Neural progenitor cell (in vitro differentiated cells): ENCODE measurements at regions not wholly inside any gene's neighbourhood (a gene's known extent, or its start where the extent isn't known, plus 50 kb on each side); places are given as distances from the start of the nearest gene placed in this dataset.

Source experiments
- DNase-seq: peaks from one replicate; pipeline ENCODE4 v3.0.0-alpha.2; 2016; ENCODE audit warnings: low spot score
- H2AFZ ChIP-seq: fragments of 200-600 bp; sonication (generic); replicated peaks from 2 replicates; pipeline ENCODE4 v1.6.1; 2016; ENCODE audit warnings: antibody characterized with exemption
- H3F3A ChIP-seq: fragments of 200-600 bp; sonication (generic); 2 replicates; pipeline ENCODE4 v1.6.1; 2016; ENCODE audit warnings: antibody characterized with exemption, low read depth
- H3K27ac ChIP-seq: fragments of 200-600 bp; sonication (generic); 2 replicates; pipeline ENCODE4 v1.5.1; 2016; ENCODE audit warnings: mild to moderate bottlenecking
- H3K27me3 ChIP-seq: fragments of 200-600 bp; sonication (generic); 2 replicates; pipeline ENCODE4 v1.6.1; 2016; ENCODE audit warnings: mild to moderate bottlenecking, moderate library complexity
- H3K36me3 ChIP-seq: fragments of 200-600 bp; sonication (generic); 2 replicates; pipeline ENCODE4 v1.5.1; 2016
- H3K4me1 ChIP-seq: fragments of 200-600 bp; sonication (generic); 2 replicates; pipeline ENCODE4 v1.6.1; 2016; ENCODE audit warnings: mixed run types
- H3K4me2 ChIP-seq: fragments of 200-600 bp; sonication (generic); 2 replicates; pipeline ENCODE4 v1.6.1; 2016
- H3K4me3 ChIP-seq: fragments of 200-600 bp; sonication (generic); 2 replicates; pipeline ENCODE4 v1.5.1; 2016
- H3K79me2 ChIP-seq: fragments of 200-600 bp; sonication (generic); 2 replicates; pipeline ENCODE4 v1.6.1; 2016; ENCODE audit warnings: low read depth
- H3K9ac ChIP-seq: fragments of 200-600 bp; sonication (generic); 2 replicates; pipeline ENCODE4 v1.6.1; 2016
- H3K9me3 ChIP-seq: fragments of 200-600 bp; sonication (generic); 2 replicates; pipeline ENCODE4 v1.5.1; 2016; ENCODE audit warnings: low read depth
- H4K20me1 ChIP-seq: fragments of 200-600 bp; sonication (generic); 2 replicates; pipeline ENCODE4 v1.6.1; 2016; ENCODE audit warnings: low read depth
- H3K27ac Mint-ChIP-seq: 3 replicates; pipeline ENCODE4 v1.8.0; 2021; ENCODE audit warnings: mixed read lengths
- H3K27me3 Mint-ChIP-seq: 2 replicates; pipeline ENCODE4 v1.8.0; 2022; ENCODE audit warnings: low read depth, mild to moderate bottlenecking, inconsistent platforms, moderate library complexity, mixed read lengths; ENCODE audit not compliant: insufficient read depth
- H3K36me3 Mint-ChIP-seq: 3 replicates; pipeline ENCODE4 v1.8.0; 2021; ENCODE audit warnings: mixed read lengths
- H3K4me1 Mint-ChIP-seq: 3 replicates; pipeline ENCODE4 v1.8.0; 2021; ENCODE audit warnings: mixed read lengths
- H3K4me3 Mint-ChIP-seq: 3 replicates; pipeline ENCODE4 v1.8.0; 2021; ENCODE audit warnings: mild to moderate bottlenecking, moderate library complexity, mixed read lengths
- H3K9me3 Mint-ChIP-seq: 3 replicates; pipeline ENCODE4 v1.8.0; 2020; ENCODE audit warnings: mixed read lengths
- EZH2 ChIP-seq: fragments of 200-600 bp; sonication (generic); IDR thresholded peaks from 2 replicates; pipeline ENCODE4 v1.6.1; 2017; ENCODE audit warnings: antibody characterized with exemption, mild to moderate bottlenecking, moderate library complexity
- EZH2phosphoT487 ChIP-seq: fragments of 200-600 bp; sonication (generic); IDR thresholded peaks from 2 replicates; pipeline ENCODE4 v1.6.1; 2017; ENCODE audit warnings: antibody characterized with exemption
- TF ChIP-seq, protein P1 (sequence below): fragments of 200-600 bp; sonication (generic); IDR thresholded peaks from 2 replicates; pipeline ENCODE4 v1.5.1; 2017; ENCODE audit warnings: antibody characterized with exemption, mild to moderate bottlenecking

DNA sequence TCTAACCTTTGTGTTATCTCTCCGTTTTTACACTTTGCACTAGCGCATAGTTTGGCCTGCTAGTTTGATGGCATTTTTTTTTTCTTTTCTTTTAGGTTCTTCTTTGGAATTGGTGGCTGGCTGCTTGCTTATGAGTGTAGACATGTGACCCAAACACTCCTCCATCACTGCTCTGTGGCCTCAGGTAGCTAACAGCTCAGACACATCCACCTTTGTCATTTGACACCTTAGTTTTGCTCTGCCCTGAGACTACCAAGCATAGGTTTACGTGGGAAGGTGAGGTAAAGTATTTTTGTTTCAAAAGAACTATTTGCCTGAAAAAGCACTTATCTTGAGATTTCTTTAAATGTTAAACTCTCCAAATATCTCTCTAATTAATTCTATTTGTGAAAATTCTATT is 368.4 kb upstream of the MAP3K7 start:
- no peaks in the 10 kb centered on the region for H4K20me1 ChIP-seq
- DNase-seq = no peak
- H3K27ac Mint-ChIP-seq = no peak overlapping the region
- no peaks in the 10 kb centered on the region for H3F3A ChIP-seq
- no peaks in the 10 kb centered on the region for H3K79me2 ChIP-seq
- H3K9me3 ChIP-seq = peaks cover 4% of the 10 kb centered on the region
- no peak overlapping the region for H3K4me3 Mint-ChIP-seq
- H3K4me1 ChIP-seq = no peaks in the 10 kb centered on the region
- H3K4me1 Mint-ChIP-seq = no peaks in the 10 kb centered on the region
- no peak overlapping the region for H3K9ac ChIP-seq
- peaks cover 2% of the 10 kb centered on the region for H3K27me3 Mint-ChIP-seq
- H3K4me3 ChIP-seq = no peak overlapping the region
- TF ChIP-seq EZH2 = no peak
- no peak for TF ChIP-seq EZH2phosphoT487
- TF ChIP-seq, protein P1, sequence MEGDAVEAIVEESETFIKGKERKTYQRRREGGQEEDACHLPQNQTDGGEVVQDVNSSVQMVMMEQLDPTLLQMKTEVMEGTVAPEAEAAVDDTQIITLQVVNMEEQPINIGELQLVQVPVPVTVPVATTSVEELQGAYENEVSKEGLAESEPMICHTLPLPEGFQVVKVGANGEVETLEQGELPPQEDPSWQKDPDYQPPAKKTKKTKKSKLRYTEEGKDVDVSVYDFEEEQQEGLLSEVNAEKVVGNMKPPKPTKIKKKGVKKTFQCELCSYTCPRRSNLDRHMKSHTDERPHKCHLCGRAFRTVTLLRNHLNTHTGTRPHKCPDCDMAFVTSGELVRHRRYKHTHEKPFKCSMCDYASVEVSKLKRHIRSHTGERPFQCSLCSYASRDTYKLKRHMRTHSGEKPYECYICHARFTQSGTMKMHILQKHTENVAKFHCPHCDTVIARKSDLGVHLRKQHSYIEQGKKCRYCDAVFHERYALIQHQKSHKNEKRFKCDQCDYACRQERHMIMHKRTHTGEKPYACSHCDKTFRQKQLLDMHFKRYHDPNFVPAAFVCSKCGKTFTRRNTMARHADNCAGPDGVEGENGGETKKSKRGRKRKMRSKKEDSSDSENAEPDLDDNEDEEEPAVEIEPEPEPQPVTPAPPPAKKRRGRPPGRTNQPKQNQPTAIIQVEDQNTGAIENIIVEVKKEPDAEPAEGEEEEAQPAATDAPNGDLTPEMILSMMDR = no peak
- no peaks in the 10 kb centered on the region for H3K36me3 Mint-ChIP-seq
- H3K4me2 ChIP-seq = no peak overlapping the region
- H2AFZ ChIP-seq = no peak overlapping the region
- H3K27me3 ChIP-seq = no peaks in the 10 kb centered on the region
- H3K36me3 ChIP-seq = no peaks in the 10 kb centered on the region
- peaks cover 4% of the 10 kb centered on the region for H3K9me3 Mint-ChIP-seq
- H3K27ac ChIP-seq = no peak overlapping the region

DNA sequence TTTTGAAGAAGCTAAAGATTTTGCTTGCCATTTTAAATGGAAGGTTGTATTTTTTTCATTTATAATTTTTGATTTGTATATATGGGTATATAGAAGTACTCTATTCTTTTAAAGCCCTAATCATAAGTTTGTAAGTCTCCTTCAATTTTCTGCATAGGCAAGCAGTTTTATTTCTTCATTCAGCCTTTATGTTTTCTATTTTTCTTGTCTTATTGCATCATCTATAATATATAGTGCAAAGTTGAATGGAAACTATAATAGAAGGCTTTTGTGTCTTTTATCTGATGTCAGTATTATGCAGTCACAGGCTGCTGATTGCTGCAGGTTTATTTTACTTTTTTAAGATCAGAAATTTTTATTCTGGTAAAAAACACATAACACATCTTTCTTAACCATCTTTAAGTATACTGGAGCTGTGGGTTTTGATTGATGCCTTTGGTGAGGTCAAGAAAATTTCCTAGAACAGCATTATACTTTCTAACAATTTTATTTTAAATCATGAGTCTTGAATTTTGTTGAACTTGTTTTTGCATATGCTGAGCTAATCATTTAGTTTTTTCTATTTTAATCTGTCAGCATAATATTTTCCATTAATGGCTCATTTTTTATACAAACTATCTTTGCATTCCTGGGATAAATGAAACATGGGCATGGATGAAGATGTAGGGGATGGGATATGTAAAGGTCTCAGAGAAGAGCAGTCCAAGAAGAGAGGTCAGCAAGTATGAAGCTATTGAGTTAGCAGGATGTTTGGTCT is 366.7 kb upstream of the MAP3K7 start:
- no peak for DNase-seq
- H3K36me3 ChIP-seq = no peaks in the 10 kb centered on the region
- H2AFZ ChIP-seq = no peak overlapping the region

DNA sequence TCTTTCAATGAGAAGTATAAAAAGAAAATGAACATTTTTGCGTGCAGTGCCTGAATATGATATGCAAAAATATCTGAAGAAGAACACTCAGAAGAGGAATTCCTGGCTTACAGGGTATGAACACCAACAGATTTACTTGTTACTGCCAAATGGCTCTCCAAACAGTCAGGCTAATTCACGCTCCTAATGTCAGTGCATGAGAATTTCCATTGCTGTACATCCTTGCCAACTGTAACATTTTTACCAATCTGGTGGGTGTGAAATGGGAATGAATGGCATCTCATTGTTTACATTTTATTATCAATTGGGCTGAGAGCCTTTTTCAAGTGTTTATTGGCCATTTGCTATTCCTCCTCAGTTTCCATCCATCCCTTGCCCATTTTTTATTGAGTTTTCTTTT is 365.3 kb upstream of the MAP3K7 start:
- H3K9me3 Mint-ChIP-seq = peaks cover 4% of the 10 kb centered on the region

More for the DNA sequence above, 366.7 kb upstream of the MAP3K7 start:
- no peak overlapping the region for H3K27ac Mint-ChIP-seq
- Histone ChIP-seq H3K79me2 (no peaks in the 10 kb centered on the region), H3K9ac (no peak overlapping the region), H3K4me3 (no peak overlapping the region), H3K9me3 (peaks cover 4% of the 10 kb centered on the region), H3K4me1 (no peaks in the 10 kb centered on the region), H3K27me3 (no peaks in the 10 kb centered on the region), H4K20me1 (no peaks in the 10 kb centered on the region), H3K4me2 (no peak overlapping the region), H3F3A (no peaks in the 10 kb centered on the region), H3K27ac (no peak overlapping the region)
- no peaks in the 10 kb centered on the region for H3K4me1 Mint-ChIP-seq
- TF ChIP-seq, protein P1 = no peak
- TF ChIP-seq EZH2phosphoT487 = no peak
- TF ChIP-seq EZH2 = no peak
- H3K4me3 Mint-ChIP-seq = no peak overlapping the region
- H3K9me3 Mint-ChIP-seq = peaks cover 4% of the 10 kb centered on the region
- H3K36me3 Mint-ChIP-seq = no peaks in the 10 kb centered on the region
- H3K27me3 Mint-ChIP-seq = peaks cover 2% of the 10 kb centered on the region

More for the DNA sequence above, 365.3 kb upstream of the MAP3K7 start:
- Histone ChIP-seq H3K27ac (no peak overlapping the region), H3K36me3 (no peaks in the 10 kb centered on the region), H3K9ac (no peak overlapping the region), H2AFZ (no peak overlapping the region), H3F3A (no peaks in the 10 kb centered on the region), H3K4me3 (no peak overlapping the region), H4K20me1 (no peaks in the 10 kb centered on the region), H3K27me3 (no peaks in the 10 kb centered on the region), H3K4me2 (no peak overlapping the region), H3K4me1 (no peaks in the 10 kb centered on the region), H3K9me3 (peaks cover 4% of the 10 kb centered on the region), H3K79me2 (no peaks in the 10 kb centered on the region)
- peaks cover 2% of the 10 kb centered on the region for H3K27me3 Mint-ChIP-seq
- H3K27ac Mint-ChIP-seq = no peak overlapping the region
- H3K36me3 Mint-ChIP-seq = no peaks in the 10 kb centered on the region
- DNase-seq = no peak
- no peak overlapping the region for H3K4me3 Mint-ChIP-seq
- no peak for TF ChIP-seq EZH2
- TF ChIP-seq, protein P1 = no peak
- no peak for TF ChIP-seq EZH2phosphoT487
- H3K4me1 Mint-ChIP-seq = no peaks in the 10 kb centered on the region
